BLaER1 (cell line): ENCODE measurements at regions not wholly inside any gene's neighbourhood (a gene's known extent, or its start where the extent isn't known, plus 50 kb on each side); places are given as distances from the start of the nearest gene placed in this dataset.

Experiments
- H3K27ac ChIP-seq: shearing (Covaris generic); formaldehyde crosslinking; 2 replicates; pipeline ENCODE4 v1.8.1; 2022
- H3K27me3 ChIP-seq: shearing (Covaris generic); formaldehyde crosslinking; 2 replicates; pipeline ENCODE4 v1.8.1; 2022
- H3K36me3 ChIP-seq: shearing (Covaris generic); formaldehyde crosslinking; 2 replicates; pipeline ENCODE4 v1.8.1; 2022
- H3K4me1 ChIP-seq: shearing (Covaris generic); formaldehyde crosslinking; 2 replicates; pipeline ENCODE4 v1.8.1; 2022
- H3K4me2 ChIP-seq: shearing (Covaris generic); formaldehyde crosslinking; 2 replicates; pipeline ENCODE4 v1.8.1; 2022
- H3K4me3 ChIP-seq: shearing (Covaris generic); formaldehyde crosslinking; 2 replicates; pipeline ENCODE4 v1.8.1; 2022
- H3K9ac ChIP-seq: shearing (Covaris generic); formaldehyde crosslinking; 2 replicates; pipeline ENCODE4 v1.8.1; 2022
- H3K9me3 ChIP-seq: shearing (Covaris generic); formaldehyde crosslinking; 2 replicates; pipeline ENCODE4 v1.8.1; 2022
- H4K20me1 ChIP-seq: shearing (Covaris generic); formaldehyde crosslinking; 2 replicates; pipeline ENCODE4 v1.8.1; 2022
- Cebpa-rat ChIP-seq: shearing (Covaris generic); IDR thresholded peaks from 2 replicates; pipeline ENCODE4 v1.8.1; 2022

DNA sequence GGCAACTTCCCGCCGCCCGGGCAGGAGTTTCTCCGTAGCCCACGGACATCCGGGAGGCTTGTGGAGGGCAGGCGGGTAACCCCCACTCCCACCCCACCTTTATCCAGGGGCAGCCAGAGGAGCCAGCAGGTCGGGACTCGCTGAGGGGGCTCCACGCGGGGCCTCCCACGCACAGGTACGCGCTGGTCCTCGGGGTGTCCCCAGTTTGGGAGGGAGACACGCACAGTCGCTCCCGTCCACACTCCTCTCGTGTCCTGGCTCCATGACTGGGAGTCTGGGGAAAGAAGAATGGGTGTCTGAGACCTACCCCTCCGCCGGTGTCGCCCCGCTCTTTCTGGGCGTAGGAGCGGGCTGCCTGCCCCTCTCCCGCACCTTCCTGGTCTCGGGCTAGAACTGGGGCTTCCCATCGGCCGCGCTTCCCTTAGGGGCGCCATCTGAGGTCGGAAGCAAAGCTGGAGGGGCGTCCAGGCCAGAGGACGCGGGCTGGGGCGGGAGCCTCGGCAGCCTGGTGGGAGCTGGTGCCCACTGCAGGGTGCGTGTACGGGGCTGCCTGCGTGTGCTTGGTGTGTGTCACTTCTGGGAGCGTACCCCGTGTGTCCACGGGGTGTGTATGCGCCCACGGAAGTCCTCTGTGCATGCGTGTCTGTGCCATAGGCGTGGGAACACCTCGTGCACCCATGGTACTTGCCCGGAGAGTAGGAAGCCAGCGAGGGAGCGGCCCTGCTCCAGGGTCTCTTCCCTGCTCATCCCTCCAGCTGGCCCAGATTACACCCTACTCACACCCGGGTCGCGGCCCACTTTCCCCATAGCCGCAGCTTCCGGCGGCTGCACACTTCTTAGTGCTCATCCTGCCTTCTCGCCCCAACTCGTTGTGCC is 73.0 kb upstream of the LEP start:
- H3K9ac ChIP-seq: no peak overlapping the region
- H3K4me2 ChIP-seq: peak overlapping the region; percentile 99
- peaks cover 29% of the 10 kb centered on the region for H4K20me1 ChIP-seq
- peak overlapping the region; percentile 71 for H3K4me3 ChIP-seq
- H3K27me3 ChIP-seq: peaks cover 73% of the 10 kb centered on the region
- peaks cover 8% of the 10 kb centered on the region for H3K9me3 ChIP-seq
- TF ChIP-seq Cebpa-rat: no peak
- peaks cover 37% of the 10 kb centered on the region for H3K4me1 ChIP-seq
- no peak overlapping the region for H3K27ac ChIP-seq
- no peaks in the 10 kb centered on the region for H3K36me3 ChIP-seq

DNA sequence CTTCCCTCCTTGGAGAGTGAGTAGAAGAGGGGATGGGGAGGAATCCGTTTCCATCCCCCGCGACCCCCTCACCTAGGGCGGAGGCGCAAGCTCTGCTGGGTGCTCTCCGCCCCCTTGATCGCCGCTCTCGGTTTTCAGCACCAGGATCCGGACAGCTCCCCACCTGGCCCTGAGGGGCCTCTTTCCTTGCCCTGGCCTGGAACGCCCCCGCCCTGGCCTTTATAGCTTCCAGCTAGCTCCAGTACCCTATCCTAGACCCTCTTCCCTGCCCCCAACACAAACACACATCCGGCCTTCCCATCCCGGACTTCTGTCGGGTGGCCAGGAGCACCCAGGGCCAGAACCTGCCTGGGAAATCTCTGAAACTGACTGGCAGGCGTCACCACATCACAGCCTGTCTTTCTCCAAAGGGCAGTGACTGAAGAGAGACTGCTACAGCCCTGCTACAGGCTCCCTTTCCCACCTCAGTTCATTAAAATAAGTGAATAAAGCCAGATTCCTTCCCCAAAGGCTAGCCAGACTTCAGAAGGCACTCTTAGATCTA is 72.3 kb upstream of the LEP start:
- no peak overlapping the region for H3K9ac ChIP-seq

GRCh38 chr7:128170461-128170860 is 70.6 kb upstream of the LEP start:
- Histone ChIP-seq H3K4me1 (peaks cover 62% of the 10 kb centered on the region), H3K9ac (no peak overlapping the region), H3K27ac (no peak overlapping the region), H4K20me1 (peaks cover 29% of the 10 kb centered on the region), H3K9me3 (peaks cover 6% of the 10 kb centered on the region), H3K4me3 (no peak overlapping the region), H3K4me2 (no peak overlapping the region), H3K27me3 (peaks cover 60% of the 10 kb centered on the region), H3K36me3 (no peaks in the 10 kb centered on the region)
- TF ChIP-seq Cebpa-rat: no peak

More for the DNA sequence above, 72.3 kb upstream of the LEP start:
- H3K36me3 ChIP-seq: no peaks in the 10 kb centered on the region
- peaks cover 73% of the 10 kb centered on the region for H3K27me3 ChIP-seq
- H3K4me2 ChIP-seq: peak overlapping the region; percentile 99
- no peak overlapping the region for H3K27ac ChIP-seq
- TF ChIP-seq Cebpa-rat: no peak
- no peak overlapping the region for H3K4me3 ChIP-seq
- H4K20me1 ChIP-seq: peaks cover 29% of the 10 kb centered on the region
- peaks cover 8% of the 10 kb centered on the region for H3K9me3 ChIP-seq
- H3K4me1 ChIP-seq: peaks cover 45% of the 10 kb centered on the region

DNA sequence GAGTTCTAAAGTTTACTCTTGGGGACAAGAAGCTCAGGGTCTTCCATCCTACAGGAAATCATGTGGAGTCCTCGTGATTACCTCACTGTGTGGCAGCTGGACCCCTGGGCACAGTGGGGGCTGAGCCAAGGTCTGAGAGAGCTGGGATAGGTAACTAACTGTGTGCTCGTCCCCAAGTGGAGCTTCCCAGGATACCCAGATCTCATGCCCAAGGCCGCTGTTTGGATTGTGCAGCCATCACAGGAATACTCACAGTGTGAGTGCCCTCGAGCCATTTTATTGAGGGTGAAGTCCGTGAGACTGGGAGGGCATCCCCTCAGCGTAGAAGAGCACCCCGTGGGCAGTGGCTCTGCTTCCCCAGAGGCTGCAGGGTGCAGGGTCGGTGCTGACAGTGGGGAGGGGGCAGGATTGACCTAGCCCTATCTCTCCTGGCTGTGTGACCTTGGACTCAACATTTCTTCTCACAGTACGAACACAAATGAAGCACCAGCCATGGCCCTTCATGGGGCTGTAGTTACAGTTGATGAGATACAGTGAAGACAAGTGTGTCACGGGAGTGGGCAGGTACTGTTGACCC is 69.6 kb upstream of the LEP start:
- no peak for TF ChIP-seq Cebpa-rat
- Histone ChIP-seq H3K9me3 (no peaks in the 10 kb centered on the region), H3K36me3 (no peaks in the 10 kb centered on the region), H3K27me3 (peaks cover 51% of the 10 kb centered on the region), H3K4me3 (no peak overlapping the region), H4K20me1 (peaks cover 22% of the 10 kb centered on the region), H3K9ac (no peak overlapping the region), H3K4me1 (peaks cover 59% of the 10 kb centered on the region), H3K27ac (no peak overlapping the region), H3K4me2 (no peak overlapping the region)

- Histone ChIP-seq H3K27me3 (peaks cover 43% of the 10 kb centered on the region), H3K4me1 (peaks cover 51% of the 10 kb centered on the region), H3K4me3 (no peak overlapping the region), H3K27ac (no peak overlapping the region), H3K9ac (no peak overlapping the region), H3K9me3 (no peaks in the 10 kb centered on the region), H3K4me2 (peak overlapping the region; percentile 73; the same call in 1 of the 2 replicates), H3K36me3 (no peaks in the 10 kb centered on the region), H4K20me1 (peaks cover 15% of the 10 kb centered on the region)
- TF ChIP-seq Cebpa-rat: no peak
These were observed 68.9 kb upstream of the LEP start for GRCh38 chr7:128172151-128172550.

GRCh38 chr7:128172963-128173362 is 68.1 kb upstream of the LEP start:
- Histone ChIP-seq H4K20me1 (peaks cover 10% of the 10 kb centered on the region), H3K9me3 (no peaks in the 10 kb centered on the region), H3K27me3 (peaks cover 35% of the 10 kb centered on the region), H3K36me3 (no peaks in the 10 kb centered on the region), H3K4me2 (peak overlapping the region; percentile 73), H3K4me3 (no peak overlapping the region), H3K9ac (no peak overlapping the region), H3K27ac (no peak overlapping the region), H3K4me1 (peaks cover 49% of the 10 kb centered on the region)
- TF ChIP-seq Cebpa-rat: no peak

GRCh38 chr7:128174386-128174785 is 66.7 kb upstream of the LEP start:
- 0 out of 2 replicates have a peak overlapping the region, but pooled peaks have one; percentile 42 for H3K27ac ChIP-seq
- H3K4me3 ChIP-seq: no peak overlapping the region
- H3K4me2 ChIP-seq: peak overlapping the region; percentile 73
- no peak for TF ChIP-seq Cebpa-rat
- H3K4me1 ChIP-seq: peaks cover 55% of the 10 kb centered on the region
- peaks cover 21% of the 10 kb centered on the region for H3K27me3 ChIP-seq
- H4K20me1 ChIP-seq: no peaks in the 10 kb centered on the region
- no peak overlapping the region for H3K9ac ChIP-seq
- H3K36me3 ChIP-seq: no peaks in the 10 kb centered on the region
- H3K9me3 ChIP-seq: no peaks in the 10 kb centered on the region

DNA sequence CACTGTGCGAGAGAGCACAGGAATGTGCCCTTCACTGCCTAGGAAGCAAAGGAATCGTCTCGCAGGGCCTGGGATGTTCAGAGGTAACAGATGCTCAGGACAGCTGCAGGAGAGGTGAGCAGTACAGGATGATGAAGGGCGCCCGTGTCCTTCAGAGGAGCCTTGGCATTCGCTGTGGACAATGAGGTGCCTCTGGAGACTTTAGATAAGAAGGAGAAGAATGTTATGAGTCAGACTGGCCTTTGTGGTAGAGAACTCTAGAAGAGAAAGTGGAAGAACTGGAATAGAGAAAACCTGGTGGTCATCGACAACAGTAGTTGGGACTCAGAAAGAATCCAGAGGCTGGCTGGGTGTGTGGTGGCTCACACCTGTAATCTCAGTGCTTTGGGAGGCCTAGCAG is 64.4 kb upstream of the LEP start:
- TF ChIP-seq Cebpa-rat: no peak
- no peak overlapping the region for H3K4me2 ChIP-seq
- no peaks in the 10 kb centered on the region for H3K36me3 ChIP-seq
- H3K4me1 ChIP-seq: peaks cover 73% of the 10 kb centered on the region
- no peak overlapping the region for H3K9ac ChIP-seq
- no peaks in the 10 kb centered on the region for H3K27me3 ChIP-seq
- H3K4me3 ChIP-seq: no peak overlapping the region
- H4K20me1 ChIP-seq: no peaks in the 10 kb centered on the region
- no peak overlapping the region for H3K27ac ChIP-seq
- H3K9me3 ChIP-seq: no peaks in the 10 kb centered on the region

DNA sequence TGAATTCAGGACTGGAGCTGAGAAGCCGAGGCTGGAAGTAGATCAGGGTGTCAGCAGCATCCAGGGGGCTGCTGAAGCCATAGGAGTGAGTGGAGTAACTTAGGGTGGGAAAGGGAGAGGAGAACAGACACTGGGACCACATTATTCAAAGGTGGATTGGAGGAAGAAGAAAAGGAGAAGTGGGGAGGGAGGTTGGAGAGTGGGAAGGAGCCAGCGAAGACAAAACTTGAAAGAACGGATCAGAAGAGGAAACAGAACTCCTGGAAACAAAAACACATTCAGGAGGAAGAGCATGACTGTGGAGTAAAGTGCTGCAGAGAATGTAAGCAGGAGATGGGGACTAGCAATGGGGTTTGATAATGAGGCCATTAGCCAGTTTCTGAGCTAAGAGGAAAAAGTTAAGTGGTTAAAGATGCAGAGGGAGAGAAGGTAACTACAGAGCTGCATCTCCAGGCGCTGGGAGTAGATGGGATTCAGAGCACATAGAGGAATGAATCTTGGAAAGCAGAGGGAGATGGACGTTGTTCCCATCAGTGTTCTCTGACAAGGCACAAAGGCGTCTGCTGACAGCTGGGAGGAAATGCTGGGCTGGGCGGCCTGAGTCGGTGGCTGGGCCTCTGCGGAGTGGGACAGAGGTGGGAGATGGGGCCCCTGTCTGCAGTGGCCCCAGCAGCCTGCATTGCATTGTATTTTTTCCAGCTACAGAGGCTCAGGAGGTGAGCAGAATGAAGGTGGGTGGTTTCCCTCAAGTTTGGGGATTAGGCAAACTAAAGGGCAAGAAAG is 63.1 kb upstream of the LEP start:
- Histone ChIP-seq H3K4me3 (no peak overlapping the region), H3K27ac (0 out of 2 replicates have a peak overlapping the region, but pooled peaks have one; percentile 10), H4K20me1 (no peaks in the 10 kb centered on the region), H3K9me3 (no peaks in the 10 kb centered on the region), H3K9ac (no peak overlapping the region), H3K4me2 (peak overlapping the region; percentile 66), H3K36me3 (no peaks in the 10 kb centered on the region), H3K4me1 (peaks cover 66% of the 10 kb centered on the region), H3K27me3 (no peaks in the 10 kb centered on the region)
- no peak for TF ChIP-seq Cebpa-rat
